ENCODE measurements at regions not wholly inside any gene's neighbourhood (a gene's known extent, or its start where the extent isn't known, plus 50 kb on each side); places are given as distances from the start of the nearest gene placed in this dataset.

GRCh38 chr2:204312105-204312504 lies 233.2 kb upstream of the PARD3B start:
- TF ChIP-seq CTCF (optimal IDR thresholded peaks at IDR 0.05 in 1 of 3, IDR thresholded peaks at IDR 0.05 in 1 of 3, conservative IDR thresholded peaks at IDR 0.05 in 1 of 3; ENCODE audit: extremely low read depth in 1 of 3, insufficient read depth in 2 of 3, low read length in 3 of 3), result no peak
- TF ChIP-seq EZH2 (IDR thresholded peaks at IDR 0.05; ENCODE audit: low read length), result no peak

Data from keratinocyte (primary cell).